Endothelial cell of umbilical vein (primary cell): ENCODE measurements at regions not wholly inside any gene's neighbourhood (a gene's known extent, or its start where the extent isn't known, plus 50 kb on each side); places are given as distances from the start of the nearest gene placed in this dataset.

Experiments used
- BruUV-seq: library from RNA; stranded (reverse); fragments of 400-500 nt; replicated peaks from 2 replicates; lab custom pipeline; 2021; lab: Mats Ljungman, UMichigan
- CTCF ChIA-PET: fragments of 300-600, 350-600 bp; sonication (Branson Sonifier 250); formaldehyde crosslinking; loops from one replicate; lab custom pipeline; 2021; ENCODE audit warnings: antibody characterized with exemption, inconsistent platforms; lab: Charles Lee
- POLR2A ChIA-PET: fragments of 300-600, 350-600 bp; sonication (Branson Sonifier 250); formaldehyde crosslinking; loops from one replicate; lab custom pipeline; 2021; ENCODE audit warnings: antibody characterized with exemption, inconsistent platforms; lab: Charles Lee
- DNase-seq: peaks from one replicate; pipeline ENCODE4 v3.0.0-alpha.2; 2011; ENCODE audit warnings: low read depth, low spot score
- FAIRE-seq: peaks from 2 replicates; lab custom pipeline; 2011; peaks lifted over from hg19 to GRCh38; lab: Jason Lieb, UNC
- H2AFZ ChIP-seq: 2 replicates; pipeline ENCODE4 v1.6.0; 2012; ENCODE audit warnings: low read depth, low read length, control low read depth, inconsistent platforms
- H3K27ac ChIP-seq: 2 replicates; pipeline ENCODE4 v1.5.1; 2011; ENCODE audit warnings: low read depth, mild to moderate bottlenecking, control low read depth, low read length, moderate library complexity; ENCODE audit not compliant: insufficient read depth
- H3K27me3 ChIP-seq, 2 experiments: 2 replicates each; pipeline versions ENCODE4 v1.6.0 to v1.6.1; 2011; ENCODE audit warnings: low read length in 2 of 2, mixed read lengths in 1 of 2; ENCODE audit not compliant: control insufficient read depth in 2 of 2, insufficient read depth in 2 of 2
- H3K36me3 ChIP-seq, 2 experiments: 2 replicates in 1 of 2; 3 replicates in 1 of 2; pipeline ENCODE4 v1.5.1; 2011; ENCODE audit warnings: low read length in 2 of 2, mild to moderate bottlenecking in 1 of 2, moderate library complexity in 1 of 2; ENCODE audit not compliant: control insufficient read depth in 2 of 2, insufficient read depth in 2 of 2; ENCODE audit errors: extremely low read depth in 1 of 2
- H3K4me1 ChIP-seq: 3 replicates; pipeline ENCODE4 v1.5.1; 2011; ENCODE audit warnings: mild to moderate bottlenecking, low read length; ENCODE audit not compliant: control insufficient read depth, insufficient read depth; ENCODE audit errors: extremely low read depth
- H3K4me2 ChIP-seq: 2 replicates; pipeline ENCODE4 v1.6.1; 2011; ENCODE audit warnings: low read length, control low read depth, mixed read lengths; ENCODE audit not compliant: insufficient read depth
- H3K4me3 ChIP-seq, 3 experiments: fragments of 200-600 bp in 1 of 3; sonication (generic), shearing (Covaris generic) in 1 of 3; replicated peaks in 1 of 3; 2 replicates each; pipeline ENCODE4 v1.5.1; 2011 to 2016; ENCODE audit warnings: control low read depth in 3 of 3, low read length in 3 of 3, mild to moderate bottlenecking in 2 of 3, inconsistent platforms in 1 of 3, low read depth in 1 of 3, moderate library complexity in 1 of 3; ENCODE audit not compliant: insufficient read depth in 1 of 3
- H3K79me2 ChIP-seq: 2 replicates; pipeline ENCODE4 v1.6.0; 2012; ENCODE audit warnings: low read length, inconsistent platforms; ENCODE audit not compliant: control insufficient read depth, insufficient read depth
- H3K9ac ChIP-seq: replicated peaks from 2 replicates; pipeline ENCODE3; 2011; ENCODE audit warnings: low read length, control low read depth; ENCODE audit not compliant: insufficient read depth; ENCODE audit errors: extremely low read depth
- H3K9me1 ChIP-seq: replicated peaks from 3 replicates; pipeline ENCODE4 v1.6.0; 2011; ENCODE audit warnings: mild to moderate bottlenecking, low read length; ENCODE audit not compliant: control insufficient read depth, insufficient read depth; ENCODE audit errors: extremely low read depth
- H3K9me3 ChIP-seq: replicated peaks from 2 replicates; pipeline ENCODE4 v1.5.1; 2012; ENCODE audit warnings: low read length, inconsistent platforms; ENCODE audit not compliant: control insufficient read depth, insufficient read depth
- H4K20me1 ChIP-seq: replicated peaks from 2 replicates; pipeline ENCODE3; 2011; ENCODE audit warnings: mild to moderate bottlenecking, low read length; ENCODE audit not compliant: control insufficient read depth, insufficient read depth; ENCODE audit errors: extremely low read depth
- EZH2 ChIP-seq: IDR thresholded peaks from 2 replicates; pipeline ENCODE4 v1.6.1; 2012; ENCODE audit warnings: borderline replicate concordance, low read depth, mild to moderate bottlenecking, moderate library complexity, low read length, inconsistent platforms; ENCODE audit not compliant: severe bottlenecking
- FOS ChIP-seq: IDR thresholded peaks from 2 replicates; pipeline ENCODE4 v1.6.1; 2011; ENCODE audit warnings: mild to moderate bottlenecking, low read length, moderate library complexity, borderline replicate concordance; ENCODE audit not compliant: insufficient read depth
- GATA2 ChIP-seq: IDR thresholded peaks from 2 replicates; pipeline ENCODE4 v1.7.0; 2011; ENCODE audit warnings: low read depth, mild to moderate bottlenecking, moderate library complexity, mixed read lengths, low read length; ENCODE audit not compliant: insufficient read length, insufficient read depth
- JUN ChIP-seq: IDR thresholded peaks from 2 replicates; pipeline ENCODE4 v1.6.1; 2011; ENCODE audit warnings: borderline replicate concordance, low read depth; ENCODE audit not compliant: insufficient read length, insufficient read depth
- MYC ChIP-seq: IDR thresholded peaks from one replicate; pipeline ENCODE4 v1.6.1; 2011; ENCODE audit warnings: mild to moderate bottlenecking, low read depth, low read length
- POLR2A ChIP-seq: IDR thresholded peaks from 2 replicates; pipeline ENCODE4 v1.6.1; 2012; ENCODE audit warnings: low read depth, mild to moderate bottlenecking, control low read depth, low read length
- POLR2AphosphoS5 ChIP-seq: IDR thresholded peaks from 2 replicates; pipeline ENCODE4 v1.6.1; 2012; ENCODE audit warnings: low read depth, mild to moderate bottlenecking, control low read depth, low read length, moderate library complexity; ENCODE audit not compliant: insufficient read depth
- dilution Hi-C: fragments of 300-500 bp; cut with MboI; formaldehyde crosslinking; loops from one replicate; pipeline ENCODE4 v1.15.0; 2019; ENCODE audit warnings: low sequenced_read_pairs; ENCODE audit not compliant: extremely low pct_ligation_motif_present
- intact Hi-C: fragments of 100-400 bp; cut with micrococcal nuclease; formaldehyde crosslinking; loops from one replicate; pipeline ENCODE4 v1.10.0; 2022
- TF ChIP-seq, protein P1 (sequence below): IDR thresholded peaks from 2 replicates; pipeline ENCODE4 v1.6.1; 2011; ENCODE audit not compliant: insufficient read depth, insufficient read length
- TF ChIP-seq, protein P2 (sequence below), 2 donors: IDR thresholded peaks; 1 replicate in 1 of 2; 2 replicates in 1 of 2; pipeline ENCODE4 v1.5.1; 2011; ENCODE audit warnings: low read length in 2 of 2, mild to moderate bottlenecking in 2 of 2, moderate library complexity in 2 of 2, control low read depth in 1 of 2, inconsistent platforms in 1 of 2, low read depth in 1 of 2; ENCODE audit not compliant: insufficient read depth in 1 of 2; ENCODE audit errors: extremely low read depth in 1 of 2

DNA sequence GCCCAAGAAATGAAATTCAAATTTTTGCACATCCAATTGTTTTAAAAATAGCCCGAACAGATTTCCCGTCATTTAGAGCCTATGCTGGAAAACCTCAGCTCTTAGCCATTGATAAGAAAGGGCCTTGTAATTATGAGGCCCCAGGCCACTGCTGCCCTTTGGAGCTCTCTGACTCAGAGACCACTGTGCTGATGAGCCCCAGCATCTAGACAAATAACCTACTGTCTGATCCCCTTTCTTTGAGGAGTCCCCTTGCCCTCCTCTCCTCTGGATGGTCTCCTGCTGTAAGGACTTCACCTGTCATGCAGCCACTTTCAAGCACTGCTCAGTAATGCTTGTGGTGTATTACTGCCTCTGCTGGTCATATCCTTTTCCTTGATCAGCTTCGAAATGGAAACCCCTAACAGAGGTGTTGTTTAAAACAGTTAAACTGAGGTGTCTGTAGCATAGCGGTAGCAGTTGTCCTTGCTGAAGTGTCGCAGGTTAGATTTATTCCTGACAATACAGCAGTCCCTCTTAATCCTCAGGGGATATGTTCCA is 159.9 kb upstream of the SRRM4 start:
- Histone ChIP-seq H2AFZ (no peak overlapping the region), H3K27ac (no peak overlapping the region), H3K9me3 (peaks cover 4% of the 10 kb centered on the region), H3K9ac (no peak overlapping the region), H3K27me3 (no peaks in the 10 kb centered on the region), H3K79me2 (no peaks in the 10 kb centered on the region), H3K4me1 (no peaks in the 10 kb centered on the region), H3K4me3 (no peak overlapping the region), H3K4me2 (no peak overlapping the region), H3K9me1 (no peaks in the 10 kb centered on the region), H4K20me1 (no peaks in the 10 kb centered on the region), H3K36me3 (no peaks in the 10 kb centered on the region)
- dilution Hi-C loops (no loop called here), intact Hi-C loops (no loop called here)
- FAIRE-seq: no peak
- no peak for DNase-seq
- no TSS peak for BruUV-seq
- CTCF ChIA-PET: no interaction called here
- POLR2A ChIA-PET: no interaction called here
- no peak for TF ChIP-seq POLR2A
- no peak for TF ChIP-seq GATA2
- no peak for TF ChIP-seq EZH2
- TF ChIP-seq FOS: no peak
- TF ChIP-seq JUN: no peak
- no peak for TF ChIP-seq POLR2AphosphoS5
- no peak for TF ChIP-seq MYC
- TF ChIP-seq, protein P1, sequence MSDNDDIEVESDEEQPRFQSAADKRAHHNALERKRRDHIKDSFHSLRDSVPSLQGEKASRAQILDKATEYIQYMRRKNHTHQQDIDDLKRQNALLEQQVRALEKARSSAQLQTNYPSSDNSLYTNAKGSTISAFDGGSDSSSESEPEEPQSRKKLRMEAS: no peak
- TF ChIP-seq, protein P2, sequence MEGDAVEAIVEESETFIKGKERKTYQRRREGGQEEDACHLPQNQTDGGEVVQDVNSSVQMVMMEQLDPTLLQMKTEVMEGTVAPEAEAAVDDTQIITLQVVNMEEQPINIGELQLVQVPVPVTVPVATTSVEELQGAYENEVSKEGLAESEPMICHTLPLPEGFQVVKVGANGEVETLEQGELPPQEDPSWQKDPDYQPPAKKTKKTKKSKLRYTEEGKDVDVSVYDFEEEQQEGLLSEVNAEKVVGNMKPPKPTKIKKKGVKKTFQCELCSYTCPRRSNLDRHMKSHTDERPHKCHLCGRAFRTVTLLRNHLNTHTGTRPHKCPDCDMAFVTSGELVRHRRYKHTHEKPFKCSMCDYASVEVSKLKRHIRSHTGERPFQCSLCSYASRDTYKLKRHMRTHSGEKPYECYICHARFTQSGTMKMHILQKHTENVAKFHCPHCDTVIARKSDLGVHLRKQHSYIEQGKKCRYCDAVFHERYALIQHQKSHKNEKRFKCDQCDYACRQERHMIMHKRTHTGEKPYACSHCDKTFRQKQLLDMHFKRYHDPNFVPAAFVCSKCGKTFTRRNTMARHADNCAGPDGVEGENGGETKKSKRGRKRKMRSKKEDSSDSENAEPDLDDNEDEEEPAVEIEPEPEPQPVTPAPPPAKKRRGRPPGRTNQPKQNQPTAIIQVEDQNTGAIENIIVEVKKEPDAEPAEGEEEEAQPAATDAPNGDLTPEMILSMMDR (IDR thresholded peaks at IDR 0.05; ENCODE audit: extremely low read depth in 1 of 2, insufficient read depth in 1 of 2, low read depth in 1 of 2, low read length in 2 of 2): no peak
